B cell (primary cell): ENCODE measurements at regions not wholly inside any gene's neighbourhood (a gene's known extent, or its start where the extent isn't known, plus 50 kb on each side); places are given as distances from the start of the nearest gene placed in this dataset.

Experiments used
- ATAC-seq: fragments of 200-7000 bp; cut with Tn5 transposase; one replicate; pipeline ENCODE4 v1.10.0; 2021; ENCODE audit warnings: low read depth, mild to moderate bottlenecking, moderate number of reproducible peaks, moderate library complexity
- CTCF ChIA-PET: fragments of 350-600 bp; sonication (Branson Sonifier 250); formaldehyde crosslinking; loops from one replicate; lab custom pipeline; 2021; ENCODE audit warnings: antibody characterized with exemption, inconsistent platforms; lab: Charles Lee
- POLR2A ChIA-PET: fragments of 350-600 bp; sonication (Branson Sonifier 250); formaldehyde crosslinking; loops from one replicate; lab custom pipeline; 2021; ENCODE audit warnings: antibody characterized with exemption; lab: Charles Lee
- DNase-seq: peaks from one replicate; pipeline ENCODE4 v3.0.0; 2013
- H2AFZ ChIP-seq: 2 replicates; pipeline ENCODE4 v1.6.1; 2012; ENCODE audit warnings: mild to moderate bottlenecking, low read depth, low read length; ENCODE audit not compliant: insufficient read depth, poor library complexity, severe bottlenecking
- H3K27ac ChIP-seq, 2 donors: 1 replicate in 1 of 2; 2 replicates in 1 of 2; pipeline ENCODE4 v1.5.1; 2012 to 2013; ENCODE audit warnings: low read length in 2 of 2, mild to moderate bottlenecking in 2 of 2, moderate library complexity in 1 of 2
- H3K27me3 ChIP-seq, 4 experiments: fragments of 200-600 bp in 1 of 4; sonication (generic) in 1 of 4; replicated peaks in 1 of 4; 1 replicate in 2 of 4; 2 replicates in 2 of 4; pipeline versions ENCODE4 v1.6.1 to v1.7.0; 2013 to 2016; ENCODE audit warnings: low read length in 3 of 4, mild to moderate bottlenecking in 2 of 4, mixed read lengths in 1 of 4, moderate library complexity in 1 of 4; ENCODE audit not compliant: insufficient read depth in 4 of 4, control insufficient read depth in 3 of 4; ENCODE audit errors: control extremely low read depth in 1 of 4
- H3K36me3 ChIP-seq, 2 experiments: replicated peaks in 1 of 2; 1 replicate in 1 of 2; 2 replicates in 1 of 2; pipeline versions ENCODE4 v1.6.1 to v1.7.1; 2013; ENCODE audit warnings: low read length in 1 of 2; ENCODE audit not compliant: insufficient read depth in 2 of 2, control insufficient read depth in 1 of 2; ENCODE audit errors: control extremely low read depth in 1 of 2, extremely low read depth in 1 of 2
- H3K4me1 ChIP-seq, 2 donors: fragments of 200-600 bp in 1 of 2; sonication (generic) in 1 of 2; 1 replicate in 1 of 2; 2 replicates in 1 of 2; pipeline versions ENCODE4 v1.5.1 to v1.6.1; 2013 to 2017; ENCODE audit warnings: low read length in 2 of 2; ENCODE audit not compliant: control insufficient read depth in 2 of 2, insufficient read depth in 2 of 2
- H3K4me2 ChIP-seq: replicated peaks from 2 replicates; pipeline ENCODE3; 2012; ENCODE audit warnings: mild to moderate bottlenecking, low read depth, low read length; ENCODE audit not compliant: poor library complexity, severe bottlenecking
- H3K4me3 ChIP-seq, 5 experiments: fragments of 200-600 bp in 1 of 5; sonication (generic) in 1 of 5; 1 replicate in 3 of 5; 2 replicates in 2 of 5; pipeline versions ENCODE4 v1.5.1 to v1.7.0; 2011 to 2016; ENCODE audit warnings: low read length in 4 of 5, mild to moderate bottlenecking in 4 of 5, low read depth in 2 of 5, control low read depth in 1 of 5, moderate library complexity in 1 of 5; ENCODE audit not compliant: insufficient read depth in 1 of 5; ENCODE audit errors: control extremely low read depth in 1 of 5, extremely low read depth in 1 of 5
- H3K79me2 ChIP-seq: fragments of 200-600 bp; sonication (generic); one replicate; pipeline ENCODE4 v1.6.0; 2016; ENCODE audit warnings: low read length; ENCODE audit not compliant: control insufficient read depth, insufficient read depth
- H3K9ac ChIP-seq: fragments of 200-600 bp; sonication (generic); 2 replicates; pipeline ENCODE4 v1.6.1; 2017; ENCODE audit warnings: mild to moderate bottlenecking, low read length, moderate library complexity
- H3K9me3 ChIP-seq, 3 donors: one replicate each; pipeline versions ENCODE4 v1.6.1 to v1.7.1; 2013; ENCODE audit warnings: low read length in 2 of 3; ENCODE audit not compliant: control insufficient read depth in 2 of 3, insufficient read depth in 1 of 3; ENCODE audit errors: control extremely low read depth in 1 of 3
- H4K20me1 ChIP-seq: 2 replicates; pipeline ENCODE4 v1.6.0; 2012; ENCODE audit warnings: mild to moderate bottlenecking, low read length; ENCODE audit not compliant: insufficient read depth, control insufficient read depth, poor library complexity, severe bottlenecking
- H3K27ac Mint-ChIP-seq: one replicate; pipeline ENCODE4 v1.8.0; 2021; ENCODE audit warnings: mixed read lengths
- H3K27me3 Mint-ChIP-seq: one replicate; pipeline ENCODE4 v1.8.0; 2021; ENCODE audit warnings: mixed read lengths
- H3K4me1 Mint-ChIP-seq: one replicate; pipeline ENCODE4 v1.8.0; 2021; ENCODE audit warnings: mixed read lengths
- H3K4me3 Mint-ChIP-seq: one replicate; pipeline ENCODE4 v1.8.0; 2021; ENCODE audit warnings: mixed read lengths
- H3K9me3 Mint-ChIP-seq: one replicate; pipeline ENCODE4 v1.8.0; 2022; ENCODE audit warnings: mixed read lengths; ENCODE audit not compliant: insufficient read depth
- EZH2 ChIP-seq: IDR thresholded peaks from 2 replicates; pipeline ENCODE4 v1.6.1; 2012; ENCODE audit warnings: borderline replicate concordance, low read depth, mild to moderate bottlenecking, moderate library complexity, low read length; ENCODE audit not compliant: insufficient read depth, poor library complexity, severe bottlenecking
- WGBS: methylation state at CpG from one replicate; pipeline ENCODE4 v1.1.5; 2013; ENCODE audit warnings: missing lambda C conversion rate; ENCODE audit not compliant: insufficient coverage; 5-methylcytosine and 5-hydroxymethylcytosine counted together
- intact Hi-C: fragments of 100-400 bp; cut with micrococcal nuclease; formaldehyde crosslinking; loops from one replicate; pipeline ENCODE4 v1.10.0; 2022
- TF ChIP-seq, protein P1 (sequence below): fragments of 200-600 bp; IDR thresholded peaks from one replicate; pipeline ENCODE4 v1.8.0; 2022; ENCODE audit warnings: antibody characterized with exemption, mild to moderate bottlenecking

DNA sequence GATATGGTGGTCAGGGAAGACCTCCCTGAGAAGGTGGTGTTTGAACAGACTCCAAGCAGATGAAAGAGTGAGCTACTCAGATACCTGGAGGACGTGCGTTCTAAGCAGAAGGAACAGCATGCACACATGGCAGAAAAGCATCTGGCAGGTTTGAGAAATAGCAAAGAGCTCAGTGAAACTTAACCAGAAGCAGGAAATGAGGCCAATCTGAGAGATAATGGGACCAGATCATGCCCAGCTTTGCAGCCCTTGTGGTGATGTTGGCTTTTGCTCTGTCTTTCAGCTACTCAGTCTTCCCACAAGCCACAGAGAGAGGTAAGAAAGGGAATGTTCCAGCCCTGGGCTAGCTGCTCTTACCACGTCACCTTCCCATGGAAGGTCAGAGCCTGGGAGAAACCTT lies 176.3 kb upstream of the GSC start:
- ATAC-seq: no peak
- Histone ChIP-seq H2AFZ (no peak overlapping the region), H3K9me3 (peaks cover 0 to 8% (median 0%) of the 10 kb centered on the region in 3 donors), H3K4me2 (no peak overlapping the region), H3K36me3 (no peaks in the 10 kb centered on the region), H3K27me3 (peaks cover 0 to 4% (median 0%) of the 10 kb centered on the region in 4 experiments), H3K4me3 (no peak overlapping the region), H3K4me1 (no peaks in the 10 kb centered on the region), H3K79me2 (no peaks in the 10 kb centered on the region), H3K27ac (no peak overlapping the region), H3K9ac (no peak overlapping the region), H4K20me1 (no peaks in the 10 kb centered on the region)
- H3K27me3 Mint-ChIP-seq: peaks cover 10% of the 10 kb centered on the region
- 77% methylated on average over 3 of the region's 3 CpGs for WGBS
- no peak overlapping the region for H3K27ac Mint-ChIP-seq
- TF ChIP-seq, protein P1, sequence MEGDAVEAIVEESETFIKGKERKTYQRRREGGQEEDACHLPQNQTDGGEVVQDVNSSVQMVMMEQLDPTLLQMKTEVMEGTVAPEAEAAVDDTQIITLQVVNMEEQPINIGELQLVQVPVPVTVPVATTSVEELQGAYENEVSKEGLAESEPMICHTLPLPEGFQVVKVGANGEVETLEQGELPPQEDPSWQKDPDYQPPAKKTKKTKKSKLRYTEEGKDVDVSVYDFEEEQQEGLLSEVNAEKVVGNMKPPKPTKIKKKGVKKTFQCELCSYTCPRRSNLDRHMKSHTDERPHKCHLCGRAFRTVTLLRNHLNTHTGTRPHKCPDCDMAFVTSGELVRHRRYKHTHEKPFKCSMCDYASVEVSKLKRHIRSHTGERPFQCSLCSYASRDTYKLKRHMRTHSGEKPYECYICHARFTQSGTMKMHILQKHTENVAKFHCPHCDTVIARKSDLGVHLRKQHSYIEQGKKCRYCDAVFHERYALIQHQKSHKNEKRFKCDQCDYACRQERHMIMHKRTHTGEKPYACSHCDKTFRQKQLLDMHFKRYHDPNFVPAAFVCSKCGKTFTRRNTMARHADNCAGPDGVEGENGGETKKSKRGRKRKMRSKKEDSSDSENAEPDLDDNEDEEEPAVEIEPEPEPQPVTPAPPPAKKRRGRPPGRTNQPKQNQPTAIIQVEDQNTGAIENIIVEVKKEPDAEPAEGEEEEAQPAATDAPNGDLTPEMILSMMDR: no peak
- no peak for TF ChIP-seq EZH2
- intact Hi-C loops: no loop called here
- ChIA-PET POLR2A (no interaction called here), CTCF (no interaction called here)
- no peaks in the 10 kb centered on the region for H3K9me3 Mint-ChIP-seq
- H3K4me3 Mint-ChIP-seq: no peak overlapping the region
- no peaks in the 10 kb centered on the region for H3K4me1 Mint-ChIP-seq
- no peak for DNase-seq

DNA sequence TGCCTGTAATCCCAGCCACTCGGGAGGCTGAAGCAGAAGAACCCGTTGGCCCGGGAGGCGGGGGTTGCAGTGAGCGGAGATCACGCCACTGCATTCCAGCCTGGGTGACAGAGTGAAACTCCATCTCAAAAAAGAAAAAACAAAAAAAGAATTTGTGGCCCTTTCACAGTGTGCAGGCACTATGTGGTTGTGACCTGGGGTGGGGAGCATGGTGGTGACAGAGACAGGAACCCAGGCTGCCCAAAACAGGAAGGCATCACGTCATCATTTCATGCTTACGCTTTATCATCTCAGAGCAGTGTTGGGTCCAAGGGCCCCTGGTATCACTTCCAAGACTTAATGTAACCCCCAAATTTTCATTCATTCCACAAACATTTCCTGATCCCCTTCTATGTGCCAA lies 175.7 kb upstream of the GSC start:
- no peak for ATAC-seq
- CTCF ChIA-PET: no interaction called here
- no peak for TF ChIP-seq EZH2

More for the DNA sequence above, 175.7 kb upstream of the GSC start:
- peaks cover 0 to 4% (median 0%) of the 10 kb centered on the region in 4 experiments for H3K27me3 ChIP-seq
- H3K4me1 ChIP-seq: no peaks in the 10 kb centered on the region
- H3K9me3 Mint-ChIP-seq: no peaks in the 10 kb centered on the region
- POLR2A ChIA-PET: no interaction called here
- no peaks in the 10 kb centered on the region for H3K4me1 Mint-ChIP-seq
- H3K36me3 ChIP-seq: no peaks in the 10 kb centered on the region
- no peak overlapping the region for H3K4me3 Mint-ChIP-seq
- H3K9ac ChIP-seq: no peak overlapping the region
- H3K9me3 ChIP-seq: peaks cover 0 to 6% (median 0%) of the 10 kb centered on the region in 3 donors
- H4K20me1 ChIP-seq: no peaks in the 10 kb centered on the region
- H2AFZ ChIP-seq: no peak overlapping the region
- no peak overlapping the region for H3K4me3 ChIP-seq
- intact Hi-C loops: no loop called here
- no peak for DNase-seq
- 90% methylated on average over 2 of the region's 8 CpGs for WGBS
- no peak overlapping the region for H3K4me2 ChIP-seq
- no peaks in the 10 kb centered on the region for H3K79me2 ChIP-seq
- H3K27me3 Mint-ChIP-seq: peaks cover 10% of the 10 kb centered on the region
- no peak overlapping the region for H3K27ac Mint-ChIP-seq
- no peak overlapping the region for H3K27ac ChIP-seq
